Upper lobe of left lung (tissue), 4 donors: ENCODE measurements at regions not wholly inside any gene's neighbourhood (a gene's known extent, or its start where the extent isn't known, plus 50 kb on each side); places are given as distances from the start of the nearest gene placed in this dataset.

Experiments used
- POLR2AphosphoS5 ChIP-seq, 2 donors: sonication (generic); formaldehyde crosslinking; IDR thresholded peaks; one replicate each; pipeline ENCODE4 v1.5.1; 2017; ENCODE audit warnings: antibody characterized with exemption in 2 of 2
- TF ChIP-seq, protein P1 (sequence below), 6 experiments: fragments of 450-650 bp in 4 of 6; fragments of 200-600 bp in 2 of 6; sonication (generic) in 2 of 6; IDR thresholded peaks; one replicate each; pipeline ENCODE4 v1.5.1; 2016 to 2019; ENCODE audit warnings: antibody characterized with exemption in 6 of 6

DNA sequence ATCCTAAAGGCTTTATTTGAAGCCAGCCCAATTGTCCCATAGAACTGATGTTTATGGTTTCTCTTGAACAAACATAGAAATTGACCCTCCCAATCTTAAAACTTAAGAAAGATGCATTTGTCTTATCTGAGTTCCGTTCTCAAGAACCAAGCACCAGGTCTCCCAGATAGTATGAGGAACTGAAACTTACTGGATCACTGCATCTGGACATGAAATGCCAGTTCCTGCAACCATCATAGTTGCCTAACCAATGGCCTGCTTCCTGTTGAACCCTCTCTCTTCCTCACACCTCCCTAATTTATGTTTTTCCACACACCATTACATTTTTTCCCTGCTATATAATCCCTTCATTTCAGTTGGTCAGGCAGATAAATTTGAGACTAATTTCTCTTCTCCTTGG lies 478.9 kb downstream of the HTR1A start:
- TF ChIP-seq, protein P1, sequence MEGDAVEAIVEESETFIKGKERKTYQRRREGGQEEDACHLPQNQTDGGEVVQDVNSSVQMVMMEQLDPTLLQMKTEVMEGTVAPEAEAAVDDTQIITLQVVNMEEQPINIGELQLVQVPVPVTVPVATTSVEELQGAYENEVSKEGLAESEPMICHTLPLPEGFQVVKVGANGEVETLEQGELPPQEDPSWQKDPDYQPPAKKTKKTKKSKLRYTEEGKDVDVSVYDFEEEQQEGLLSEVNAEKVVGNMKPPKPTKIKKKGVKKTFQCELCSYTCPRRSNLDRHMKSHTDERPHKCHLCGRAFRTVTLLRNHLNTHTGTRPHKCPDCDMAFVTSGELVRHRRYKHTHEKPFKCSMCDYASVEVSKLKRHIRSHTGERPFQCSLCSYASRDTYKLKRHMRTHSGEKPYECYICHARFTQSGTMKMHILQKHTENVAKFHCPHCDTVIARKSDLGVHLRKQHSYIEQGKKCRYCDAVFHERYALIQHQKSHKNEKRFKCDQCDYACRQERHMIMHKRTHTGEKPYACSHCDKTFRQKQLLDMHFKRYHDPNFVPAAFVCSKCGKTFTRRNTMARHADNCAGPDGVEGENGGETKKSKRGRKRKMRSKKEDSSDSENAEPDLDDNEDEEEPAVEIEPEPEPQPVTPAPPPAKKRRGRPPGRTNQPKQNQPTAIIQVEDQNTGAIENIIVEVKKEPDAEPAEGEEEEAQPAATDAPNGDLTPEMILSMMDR (IDR thresholded peaks at IDR 0.05): no peak
- no peak for TF ChIP-seq POLR2AphosphoS5 (IDR thresholded peaks at IDR 0.05)
